Astrocyte (in vitro differentiated cells and primary cell): ENCODE measurements at regions not wholly inside any gene's neighbourhood (a gene's known extent, or its start where the extent isn't known, plus 50 kb on each side); places are given as distances from the start of the nearest gene placed in this dataset.

Experiments
- EZH2 ChIP-seq: IDR thresholded peaks from 2 replicates; pipeline ENCODE4 v1.6.1; 2012; ENCODE audit warnings: mild to moderate bottlenecking, low read length, inconsistent platforms; ENCODE audit not compliant: insufficient read depth
- TF ChIP-seq, protein P1 (sequence below): IDR thresholded peaks from 2 replicates; pipeline ENCODE4 v1.5.1; 2011; ENCODE audit warnings: low read depth, mild to moderate bottlenecking, inconsistent platforms, low read length, moderate library complexity; ENCODE audit not compliant: insufficient read depth

GRCh38 chr20:55057779-55058415 is 582.5 kb downstream of the DOK5 start:
- TF ChIP-seq, protein P1, sequence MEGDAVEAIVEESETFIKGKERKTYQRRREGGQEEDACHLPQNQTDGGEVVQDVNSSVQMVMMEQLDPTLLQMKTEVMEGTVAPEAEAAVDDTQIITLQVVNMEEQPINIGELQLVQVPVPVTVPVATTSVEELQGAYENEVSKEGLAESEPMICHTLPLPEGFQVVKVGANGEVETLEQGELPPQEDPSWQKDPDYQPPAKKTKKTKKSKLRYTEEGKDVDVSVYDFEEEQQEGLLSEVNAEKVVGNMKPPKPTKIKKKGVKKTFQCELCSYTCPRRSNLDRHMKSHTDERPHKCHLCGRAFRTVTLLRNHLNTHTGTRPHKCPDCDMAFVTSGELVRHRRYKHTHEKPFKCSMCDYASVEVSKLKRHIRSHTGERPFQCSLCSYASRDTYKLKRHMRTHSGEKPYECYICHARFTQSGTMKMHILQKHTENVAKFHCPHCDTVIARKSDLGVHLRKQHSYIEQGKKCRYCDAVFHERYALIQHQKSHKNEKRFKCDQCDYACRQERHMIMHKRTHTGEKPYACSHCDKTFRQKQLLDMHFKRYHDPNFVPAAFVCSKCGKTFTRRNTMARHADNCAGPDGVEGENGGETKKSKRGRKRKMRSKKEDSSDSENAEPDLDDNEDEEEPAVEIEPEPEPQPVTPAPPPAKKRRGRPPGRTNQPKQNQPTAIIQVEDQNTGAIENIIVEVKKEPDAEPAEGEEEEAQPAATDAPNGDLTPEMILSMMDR, result peak; percentile 45
- no peak for TF ChIP-seq EZH2
